Endothelial cell of umbilical vein (primary cell): ENCODE measurements at regions not wholly inside any gene's neighbourhood (a gene's known extent, or its start where the extent isn't known, plus 50 kb on each side); places are given as distances from the start of the nearest gene placed in this dataset.

Source experiments
- BruUV-seq: library from RNA; stranded (reverse); fragments of 400-500 nt; replicated peaks from 2 replicates; lab custom pipeline; 2021; lab: Mats Ljungman, UMichigan
- CTCF ChIA-PET: fragments of 300-600, 350-600 bp; sonication (Branson Sonifier 250); formaldehyde crosslinking; loops from one replicate; lab custom pipeline; 2021; ENCODE audit warnings: antibody characterized with exemption, inconsistent platforms; lab: Charles Lee
- POLR2A ChIA-PET: fragments of 300-600, 350-600 bp; sonication (Branson Sonifier 250); formaldehyde crosslinking; loops from one replicate; lab custom pipeline; 2021; ENCODE audit warnings: antibody characterized with exemption, inconsistent platforms; lab: Charles Lee
- DNase-seq: peaks from one replicate; pipeline ENCODE4 v3.0.0-alpha.2; 2011; ENCODE audit warnings: low read depth, low spot score
- FAIRE-seq: peaks from 2 replicates; lab custom pipeline; 2011; peaks lifted over from hg19 to GRCh38; lab: Jason Lieb, UNC
- H2AFZ ChIP-seq: 2 replicates; pipeline ENCODE4 v1.6.0; 2012; ENCODE audit warnings: low read depth, low read length, control low read depth, inconsistent platforms
- H3K27ac ChIP-seq: 2 replicates; pipeline ENCODE4 v1.5.1; 2011; ENCODE audit warnings: low read depth, mild to moderate bottlenecking, control low read depth, low read length, moderate library complexity; ENCODE audit not compliant: insufficient read depth
- H3K27me3 ChIP-seq, 2 experiments: 2 replicates each; pipeline versions ENCODE4 v1.6.0 to v1.6.1; 2011; ENCODE audit warnings: low read length in 2 of 2, mixed read lengths in 1 of 2; ENCODE audit not compliant: control insufficient read depth in 2 of 2, insufficient read depth in 2 of 2
- H3K36me3 ChIP-seq, 2 experiments: 2 replicates in 1 of 2; 3 replicates in 1 of 2; pipeline ENCODE4 v1.5.1; 2011; ENCODE audit warnings: low read length in 2 of 2, mild to moderate bottlenecking in 1 of 2, moderate library complexity in 1 of 2; ENCODE audit not compliant: control insufficient read depth in 2 of 2, insufficient read depth in 2 of 2; ENCODE audit errors: extremely low read depth in 1 of 2
- H3K4me1 ChIP-seq: 3 replicates; pipeline ENCODE4 v1.5.1; 2011; ENCODE audit warnings: mild to moderate bottlenecking, low read length; ENCODE audit not compliant: control insufficient read depth, insufficient read depth; ENCODE audit errors: extremely low read depth
- H3K4me2 ChIP-seq: 2 replicates; pipeline ENCODE4 v1.6.1; 2011; ENCODE audit warnings: low read length, control low read depth, mixed read lengths; ENCODE audit not compliant: insufficient read depth
- H3K4me3 ChIP-seq, 3 experiments: fragments of 200-600 bp in 1 of 3; sonication (generic), shearing (Covaris generic) in 1 of 3; replicated peaks in 1 of 3; 2 replicates each; pipeline ENCODE4 v1.5.1; 2011 to 2016; ENCODE audit warnings: control low read depth in 3 of 3, low read length in 3 of 3, mild to moderate bottlenecking in 2 of 3, inconsistent platforms in 1 of 3, low read depth in 1 of 3, moderate library complexity in 1 of 3; ENCODE audit not compliant: insufficient read depth in 1 of 3
- H3K79me2 ChIP-seq: 2 replicates; pipeline ENCODE4 v1.6.0; 2012; ENCODE audit warnings: low read length, inconsistent platforms; ENCODE audit not compliant: control insufficient read depth, insufficient read depth
- H3K9ac ChIP-seq: replicated peaks from 2 replicates; pipeline ENCODE3; 2011; ENCODE audit warnings: low read length, control low read depth; ENCODE audit not compliant: insufficient read depth; ENCODE audit errors: extremely low read depth
- H3K9me1 ChIP-seq: replicated peaks from 3 replicates; pipeline ENCODE4 v1.6.0; 2011; ENCODE audit warnings: mild to moderate bottlenecking, low read length; ENCODE audit not compliant: control insufficient read depth, insufficient read depth; ENCODE audit errors: extremely low read depth
- H3K9me3 ChIP-seq: replicated peaks from 2 replicates; pipeline ENCODE4 v1.5.1; 2012; ENCODE audit warnings: low read length, inconsistent platforms; ENCODE audit not compliant: control insufficient read depth, insufficient read depth
- H4K20me1 ChIP-seq: replicated peaks from 2 replicates; pipeline ENCODE3; 2011; ENCODE audit warnings: mild to moderate bottlenecking, low read length; ENCODE audit not compliant: control insufficient read depth, insufficient read depth; ENCODE audit errors: extremely low read depth
- CTCF ChIP-seq, 2 donors: IDR thresholded peaks; 1 replicate in 1 of 2; 2 replicates in 1 of 2; pipeline ENCODE4 v1.5.1; 2011; ENCODE audit warnings: low read length in 2 of 2, mild to moderate bottlenecking in 2 of 2, moderate library complexity in 2 of 2, control low read depth in 1 of 2, inconsistent platforms in 1 of 2, low read depth in 1 of 2; ENCODE audit not compliant: insufficient read depth in 1 of 2; ENCODE audit errors: extremely low read depth in 1 of 2
- EZH2 ChIP-seq: IDR thresholded peaks from 2 replicates; pipeline ENCODE4 v1.6.1; 2012; ENCODE audit warnings: borderline replicate concordance, low read depth, mild to moderate bottlenecking, moderate library complexity, low read length, inconsistent platforms; ENCODE audit not compliant: severe bottlenecking
- FOS ChIP-seq: IDR thresholded peaks from 2 replicates; pipeline ENCODE4 v1.6.1; 2011; ENCODE audit warnings: mild to moderate bottlenecking, low read length, moderate library complexity, borderline replicate concordance; ENCODE audit not compliant: insufficient read depth
- GATA2 ChIP-seq: IDR thresholded peaks from 2 replicates; pipeline ENCODE4 v1.7.0; 2011; ENCODE audit warnings: low read depth, mild to moderate bottlenecking, moderate library complexity, mixed read lengths, low read length; ENCODE audit not compliant: insufficient read length, insufficient read depth
- JUN ChIP-seq: IDR thresholded peaks from 2 replicates; pipeline ENCODE4 v1.6.1; 2011; ENCODE audit warnings: borderline replicate concordance, low read depth; ENCODE audit not compliant: insufficient read length, insufficient read depth
- MAX ChIP-seq: IDR thresholded peaks from 2 replicates; pipeline ENCODE4 v1.6.1; 2011; ENCODE audit not compliant: insufficient read depth, insufficient read length
- MYC ChIP-seq: IDR thresholded peaks from one replicate; pipeline ENCODE4 v1.6.1; 2011; ENCODE audit warnings: mild to moderate bottlenecking, low read depth, low read length
- POLR2A ChIP-seq: IDR thresholded peaks from 2 replicates; pipeline ENCODE4 v1.6.1; 2012; ENCODE audit warnings: low read depth, mild to moderate bottlenecking, control low read depth, low read length
- POLR2AphosphoS5 ChIP-seq: IDR thresholded peaks from 2 replicates; pipeline ENCODE4 v1.6.1; 2012; ENCODE audit warnings: low read depth, mild to moderate bottlenecking, control low read depth, low read length, moderate library complexity; ENCODE audit not compliant: insufficient read depth
- dilution Hi-C: fragments of 300-500 bp; cut with MboI; formaldehyde crosslinking; loops from one replicate; pipeline ENCODE4 v1.15.0; 2019; ENCODE audit warnings: low sequenced_read_pairs; ENCODE audit not compliant: extremely low pct_ligation_motif_present
- intact Hi-C: fragments of 100-400 bp; cut with micrococcal nuclease; formaldehyde crosslinking; loops from one replicate; pipeline ENCODE4 v1.10.0; 2022

- no peaks in the 10 kb centered on the region for H4K20me1 ChIP-seq
- no peaks in the 10 kb centered on the region for H3K27me3 ChIP-seq
- POLR2A ChIA-PET = no interaction called here
- H3K4me1 ChIP-seq = no peaks in the 10 kb centered on the region
- no peak overlapping the region for H3K27ac ChIP-seq
- TF ChIP-seq POLR2AphosphoS5 (no peak), CTCF (IDR thresholded peaks at IDR 0.05; ENCODE audit: extremely low read depth in 1 of 2, insufficient read depth in 1 of 2, low read depth in 1 of 2, low read length in 2 of 2) (no peak), EZH2 (no peak), POLR2A (no peak), MAX (no peak), GATA2 (no peak)
- intact Hi-C loops = no loop called here
- no peak overlapping the region for H3K9ac ChIP-seq
- H3K9me3 ChIP-seq = no peaks in the 10 kb centered on the region
- no peaks in the 10 kb centered on the region for H3K79me2 ChIP-seq
- H2AFZ ChIP-seq = no peak overlapping the region
- no peaks in the 10 kb centered on the region for H3K36me3 ChIP-seq
- dilution Hi-C loops = no loop called here
- BruUV-seq = no TSS peak
- no peak overlapping the region for H3K4me2 ChIP-seq
- FAIRE-seq (no peak), DNase-seq (no peak)
- CTCF ChIA-PET = no interaction called here
- no peak overlapping the region for H3K4me3 ChIP-seq
- no peaks in the 10 kb centered on the region for H3K9me1 ChIP-seq
Measured at GRCh38 chr10:121041499-121041898, 190.3 kb downstream of the WDR11 start.

- Histone ChIP-seq H3K4me1 (no peaks in the 10 kb centered on the region), H4K20me1 (no peaks in the 10 kb centered on the region), H3K9me3 (no peaks in the 10 kb centered on the region), H3K9ac (no peak overlapping the region), H2AFZ (no peak overlapping the region), H3K36me3 (no peaks in the 10 kb centered on the region), H3K27ac (no peak overlapping the region), H3K9me1 (no peaks in the 10 kb centered on the region), H3K4me3 (no peak overlapping the region), H3K4me2 (no peak overlapping the region), H3K27me3 (no peaks in the 10 kb centered on the region), H3K79me2 (no peaks in the 10 kb centered on the region)
- FAIRE-seq = no peak
- ChIA-PET CTCF (no interaction called here), POLR2A (no interaction called here)
- intact Hi-C loops = no loop called here
- BruUV-seq = no TSS peak
- dilution Hi-C loops = no loop called here
- TF ChIP-seq EZH2 (no peak), FOS (no peak), GATA2 (no peak), POLR2A (no peak), POLR2AphosphoS5 (no peak), MYC (no peak), MAX (no peak), CTCF (IDR thresholded peaks at IDR 0.05; ENCODE audit: extremely low read depth in 1 of 2, insufficient read depth in 1 of 2, low read depth in 1 of 2, low read length in 2 of 2) (no peak), JUN (no peak)
- DNase-seq = no peak
Measured at GRCh38 chr10:121041906-121042305, 190.7 kb downstream of the WDR11 start.
